ENCODE measurements at regions not wholly inside any gene's neighbourhood (a gene's known extent, or its start where the extent isn't known, plus 50 kb on each side); places are given as distances from the start of the nearest gene placed in this dataset.

- Mint-ChIP-seq H3K9me3 (ENCODE audit: unreplicated experiment) (no peaks in the 10 kb centered on the region), H3K4me3 (ENCODE audit: unreplicated experiment) (no peak overlapping the region), H3K36me3 (ENCODE audit: insufficient read depth, unreplicated experiment) (no peaks in the 10 kb centered on the region), H3K27me3 (ENCODE audit: insufficient read depth, unreplicated experiment) (no peaks in the 10 kb centered on the region), H3K27ac (ENCODE audit: unreplicated experiment) (peak overlapping the region; percentile 1), H3K4me1 (ENCODE audit: low read depth, unreplicated experiment) (peaks cover 21% of the 10 kb centered on the region)
- no peak for DNase-seq
- ChIA-PET CTCF (interaction anchor here (0.6 kb wide), 1 partner anchor 61 kb away, joined by 4 read pairs; the partner anchor contains the start of gene ATL2), POLR2A (no interaction called here)
- H3K4me3 ChIP-seq (ENCODE audit: low read depth, low read length) = no peak overlapping the region
- no peaks in the 10 kb centered on the region for H3K27me3 ChIP-seq (replicated peaks; ENCODE audit: control insufficient read depth, insufficient read depth, low read length)
- no peaks in the 10 kb centered on the region for H3K9me3 ChIP-seq
- no TSS peak for BruUV-seq (replicated peaks)
- H3K4me1 ChIP-seq = peaks cover 32% of the 10 kb centered on the region
- H3K36me3 ChIP-seq (ENCODE audit: control insufficient read depth, insufficient read depth, low read length) = no peaks in the 10 kb centered on the region
- intact Hi-C loops (cut with micrococcal nuclease; ENCODE audit: unreplicated experiment) = no loop called here
- TF ChIP-seq, protein P1, sequence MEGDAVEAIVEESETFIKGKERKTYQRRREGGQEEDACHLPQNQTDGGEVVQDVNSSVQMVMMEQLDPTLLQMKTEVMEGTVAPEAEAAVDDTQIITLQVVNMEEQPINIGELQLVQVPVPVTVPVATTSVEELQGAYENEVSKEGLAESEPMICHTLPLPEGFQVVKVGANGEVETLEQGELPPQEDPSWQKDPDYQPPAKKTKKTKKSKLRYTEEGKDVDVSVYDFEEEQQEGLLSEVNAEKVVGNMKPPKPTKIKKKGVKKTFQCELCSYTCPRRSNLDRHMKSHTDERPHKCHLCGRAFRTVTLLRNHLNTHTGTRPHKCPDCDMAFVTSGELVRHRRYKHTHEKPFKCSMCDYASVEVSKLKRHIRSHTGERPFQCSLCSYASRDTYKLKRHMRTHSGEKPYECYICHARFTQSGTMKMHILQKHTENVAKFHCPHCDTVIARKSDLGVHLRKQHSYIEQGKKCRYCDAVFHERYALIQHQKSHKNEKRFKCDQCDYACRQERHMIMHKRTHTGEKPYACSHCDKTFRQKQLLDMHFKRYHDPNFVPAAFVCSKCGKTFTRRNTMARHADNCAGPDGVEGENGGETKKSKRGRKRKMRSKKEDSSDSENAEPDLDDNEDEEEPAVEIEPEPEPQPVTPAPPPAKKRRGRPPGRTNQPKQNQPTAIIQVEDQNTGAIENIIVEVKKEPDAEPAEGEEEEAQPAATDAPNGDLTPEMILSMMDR (IDR thresholded peaks at IDR 0.05; ENCODE audit: insufficient read depth in 1 of 2, low read depth in 1 of 2, low read length in 1 of 2, severe bottlenecking in 1 of 2, unreplicated experiment in 1 of 2) = no peak
Observed at GRCh38 chr2:38438133-38438882, 61.2 kb upstream of the ATL2 start.

GRCh38 chr2:38436227-38436664 is 59.2 kb upstream of the ATL2 start:
- Histone ChIP-seq H3K4me3 (ENCODE audit: low read depth, low read length) (no peak overlapping the region), H3K36me3 (ENCODE audit: control insufficient read depth, insufficient read depth, low read length) (no peaks in the 10 kb centered on the region), H3K27me3 (replicated peaks; ENCODE audit: control insufficient read depth, insufficient read depth, low read length) (no peaks in the 10 kb centered on the region), H3K9me3 (no peaks in the 10 kb centered on the region), H3K4me1 (peaks cover 37% of the 10 kb centered on the region)
- Mint-ChIP-seq H3K9me3 (ENCODE audit: unreplicated experiment) (no peaks in the 10 kb centered on the region), H3K4me3 (ENCODE audit: unreplicated experiment) (no peak overlapping the region), H3K36me3 (ENCODE audit: insufficient read depth, unreplicated experiment) (no peaks in the 10 kb centered on the region), H3K27ac (ENCODE audit: unreplicated experiment) (no peak overlapping the region), H3K4me1 (ENCODE audit: low read depth, unreplicated experiment) (peaks cover 18% of the 10 kb centered on the region), H3K27me3 (ENCODE audit: insufficient read depth, unreplicated experiment) (no peaks in the 10 kb centered on the region)
- TF ChIP-seq, protein P1 (IDR thresholded peaks at IDR 0.05; ENCODE audit: insufficient read depth in 1 of 2, low read depth in 1 of 2, low read length in 1 of 2, severe bottlenecking in 1 of 2, unreplicated experiment in 1 of 2) = no peak
- peak in 1 of 2 experiments; percentile 8 for DNase-seq
- intact Hi-C loops (cut with micrococcal nuclease; ENCODE audit: unreplicated experiment) = no loop called here
- no TSS peak for BruUV-seq (replicated peaks)
- ChIA-PET POLR2A (no interaction called here), CTCF (no interaction called here)

GRCh38 chr2:38435775-38436174 is 58.7 kb upstream of the ATL2 start:
- Mint-ChIP-seq H3K9me3 (ENCODE audit: unreplicated experiment) (no peaks in the 10 kb centered on the region), H3K36me3 (ENCODE audit: insufficient read depth, unreplicated experiment) (no peaks in the 10 kb centered on the region), H3K4me3 (ENCODE audit: unreplicated experiment) (no peak overlapping the region), H3K27me3 (ENCODE audit: insufficient read depth, unreplicated experiment) (no peaks in the 10 kb centered on the region), H3K27ac (ENCODE audit: unreplicated experiment) (no peak overlapping the region), H3K4me1 (ENCODE audit: low read depth, unreplicated experiment) (peaks cover 14% of the 10 kb centered on the region)
- H3K4me3 ChIP-seq (ENCODE audit: low read depth, low read length) = no peak overlapping the region
- no peaks in the 10 kb centered on the region for H3K27me3 ChIP-seq (replicated peaks; ENCODE audit: control insufficient read depth, insufficient read depth, low read length)
- intact Hi-C loops (cut with micrococcal nuclease; ENCODE audit: unreplicated experiment) = no loop called here
- TF ChIP-seq, protein P1 (IDR thresholded peaks at IDR 0.05; ENCODE audit: insufficient read depth in 1 of 2, low read depth in 1 of 2, low read length in 1 of 2, severe bottlenecking in 1 of 2, unreplicated experiment in 1 of 2) = no peak
- CTCF ChIA-PET = no interaction called here
- no TSS peak for BruUV-seq (replicated peaks)
- peaks cover 32% of the 10 kb centered on the region for H3K4me1 ChIP-seq
- no peaks in the 10 kb centered on the region for H3K36me3 ChIP-seq (ENCODE audit: control insufficient read depth, insufficient read depth, low read length)
- POLR2A ChIA-PET = no interaction called here
- H3K9me3 ChIP-seq = no peaks in the 10 kb centered on the region
- no peak for DNase-seq

Data from Caco-2 (cell line).